Trophoblast cell (in vitro differentiated cells and primary cell): ENCODE measurements at regions not wholly inside any gene's neighbourhood (a gene's known extent, or its start where the extent isn't known, plus 50 kb on each side); places are given as distances from the start of the nearest gene placed in this dataset.
A peak's percentile ranks its signal among the peaks of the same experiment; 100 is the strongest.

Source experiments
- DNase-seq, 2 donors: peaks; one replicate each; pipeline ENCODE4 v3.0.0-alpha.2; 2016
- H2AFZ ChIP-seq: 2 replicates; pipeline ENCODE4 v1.6.1; 2013; ENCODE audit warnings: low read length, moderate library complexity, mild to moderate bottlenecking; ENCODE audit not compliant: insufficient read depth, poor library complexity
- H2AK5ac ChIP-seq: 2 replicates; pipeline ENCODE4 v1.6.1; 2013; ENCODE audit warnings: mild to moderate bottlenecking, low read length
- H2BK120ac ChIP-seq: 2 replicates; pipeline ENCODE4 v1.6.1; 2013; ENCODE audit warnings: low read length, mild to moderate bottlenecking, moderate library complexity; ENCODE audit not compliant: insufficient read depth, poor library complexity
- H2BK12ac ChIP-seq: 2 replicates; pipeline ENCODE4 v1.6.1; 2013; ENCODE audit warnings: mild to moderate bottlenecking, low read length, moderate library complexity
- H2BK5ac ChIP-seq: 2 replicates; pipeline ENCODE4 v1.6.1; 2013; ENCODE audit warnings: low read length, low read depth, moderate library complexity, mild to moderate bottlenecking; ENCODE audit not compliant: poor library complexity
- H3K14ac ChIP-seq: 2 replicates; pipeline ENCODE4 v1.6.1; 2013; ENCODE audit warnings: mild to moderate bottlenecking, low read length
- H3K18ac ChIP-seq: 2 replicates; pipeline ENCODE4 v1.6.1; 2013; ENCODE audit warnings: mild to moderate bottlenecking, low read length
- H3K23ac ChIP-seq: 2 replicates; pipeline ENCODE4 v1.6.1; 2013; ENCODE audit warnings: low read length
- H3K27ac ChIP-seq: 2 replicates; pipeline ENCODE4 v1.5.1; 2013; ENCODE audit warnings: low read depth, mild to moderate bottlenecking, inconsistent platforms, low read length, moderate library complexity
- H3K27me3 ChIP-seq: 2 replicates; pipeline ENCODE4 v1.6.1; 2013; ENCODE audit warnings: inconsistent platforms, mild to moderate bottlenecking, low read length, moderate library complexity; ENCODE audit not compliant: insufficient read depth
- H3K36me3 ChIP-seq, 2 experiments: 1 replicate in 1 of 2; 2 replicates in 1 of 2; pipeline ENCODE4 v1.6.1; 2013; ENCODE audit warnings: low read length in 2 of 2, mild to moderate bottlenecking in 2 of 2, moderate library complexity in 1 of 2; ENCODE audit not compliant: insufficient read depth in 2 of 2, control insufficient read depth in 1 of 2
- H3K4ac ChIP-seq: 2 replicates; pipeline ENCODE4 v1.6.1; 2013; ENCODE audit warnings: low read depth, mild to moderate bottlenecking, low read length, moderate library complexity
- H3K4me1 ChIP-seq, 2 experiments: 1 replicate in 1 of 2; 2 replicates in 1 of 2; pipeline ENCODE4 v1.6.1; 2013; ENCODE audit warnings: low read length in 2 of 2, mild to moderate bottlenecking in 2 of 2, moderate library complexity in 1 of 2; ENCODE audit not compliant: insufficient read depth in 2 of 2, control insufficient read depth in 1 of 2
- H3K4me2 ChIP-seq: 2 replicates; pipeline ENCODE4 v1.6.1; 2013; ENCODE audit warnings: inconsistent platforms, mild to moderate bottlenecking, low read length, moderate library complexity
- H3K4me3 ChIP-seq: 2 replicates; pipeline ENCODE4 v1.5.1; 2013; ENCODE audit warnings: mild to moderate bottlenecking, low read depth, low read length, inconsistent platforms
- H3K79me1 ChIP-seq: one replicate; pipeline ENCODE4 v1.6.1; 2013; ENCODE audit warnings: low read length
- H3K79me2 ChIP-seq: 2 replicates; pipeline ENCODE4 v1.6.1; 2013; ENCODE audit warnings: low read length, mild to moderate bottlenecking; ENCODE audit not compliant: control insufficient read depth, insufficient read depth, poor library complexity
- H3K9ac ChIP-seq: 2 replicates; pipeline ENCODE4 v1.6.1; 2013; ENCODE audit warnings: mild to moderate bottlenecking, low read length
- H3K9me3 ChIP-seq: 2 replicates; pipeline ENCODE4 v1.6.1; 2013; ENCODE audit warnings: low read depth, mild to moderate bottlenecking, control low read depth, inconsistent platforms, low read length; ENCODE audit not compliant: insufficient read depth
- H4K12ac ChIP-seq: 2 replicates; pipeline ENCODE4 v1.6.1; 2013; ENCODE audit warnings: low read depth, mild to moderate bottlenecking, low read length, moderate library complexity
- H4K8ac ChIP-seq: 2 replicates; pipeline ENCODE4 v1.6.1; 2013; ENCODE audit warnings: low read depth, mild to moderate bottlenecking, low read length, moderate library complexity
- H4K91ac ChIP-seq: one replicate; pipeline ENCODE4 v1.6.1; 2013; ENCODE audit warnings: low read depth, mild to moderate bottlenecking, low read length, moderate library complexity
- WGBS: extraction: QIAGEN DNeasy Blood & Tissue Kit; methylation state at CpG from one replicate; pipeline ENCODE4 v1.1.7; 2013; ENCODE audit warnings: missing lambda C conversion rate; ENCODE audit not compliant: insufficient read length, insufficient coverage; ENCODE audit errors: extremely low coverage; 5-methylcytosine and 5-hydroxymethylcytosine counted together

DNA sequence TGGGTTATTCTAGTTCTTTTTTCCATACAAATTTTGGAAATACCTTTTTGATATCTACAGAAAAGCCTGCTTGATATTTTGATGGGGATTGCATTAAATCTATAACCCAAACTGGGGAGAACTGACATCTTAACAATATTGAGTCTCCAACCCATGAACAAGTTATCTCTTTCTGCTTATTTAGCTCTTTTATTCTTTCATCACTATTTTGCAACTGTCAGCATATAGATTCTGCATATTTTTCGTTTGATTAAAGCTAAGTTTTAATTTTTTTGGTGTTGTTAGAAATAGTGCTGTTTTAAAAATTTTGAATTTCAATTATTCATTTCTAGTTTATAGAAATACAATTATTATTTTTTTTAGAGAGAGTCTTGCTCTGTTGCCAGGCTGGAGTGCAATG, 97.9 kb downstream of the EMX2 start:
- H3K79me2 ChIP-seq = no peaks in the 10 kb centered on the region
- no peak overlapping the region for H3K18ac ChIP-seq
- H3K4me3 ChIP-seq = no peak overlapping the region
- H2BK12ac ChIP-seq = no peak overlapping the region
- DNase-seq = no peak
- no peak overlapping the region for H2AFZ ChIP-seq
- no peak overlapping the region for H4K91ac ChIP-seq
- no peak overlapping the region for H3K4ac ChIP-seq
- H3K4me2 ChIP-seq = no peak overlapping the region
- no peak overlapping the region for H3K27ac ChIP-seq
- H3K36me3 ChIP-seq = no peaks in the 10 kb centered on the region
- no peak overlapping the region for H2BK5ac ChIP-seq
- H3K27me3 ChIP-seq = no peaks in the 10 kb centered on the region
- H3K9ac ChIP-seq = no peak overlapping the region
- H3K23ac ChIP-seq = no peak overlapping the region
- no peak overlapping the region for H3K14ac ChIP-seq
- WGBS = no CpG with 5 or more reads among the region's 1 CpG
- no peaks in the 10 kb centered on the region for H3K9me3 ChIP-seq
- H4K8ac ChIP-seq = no peak overlapping the region
- H3K79me1 ChIP-seq = no peaks in the 10 kb centered on the region
- H2BK120ac ChIP-seq = no peak overlapping the region
- no peak overlapping the region for H4K12ac ChIP-seq
- no peak overlapping the region for H2AK5ac ChIP-seq
- no peaks in the 10 kb centered on the region for H3K4me1 ChIP-seq

DNA sequence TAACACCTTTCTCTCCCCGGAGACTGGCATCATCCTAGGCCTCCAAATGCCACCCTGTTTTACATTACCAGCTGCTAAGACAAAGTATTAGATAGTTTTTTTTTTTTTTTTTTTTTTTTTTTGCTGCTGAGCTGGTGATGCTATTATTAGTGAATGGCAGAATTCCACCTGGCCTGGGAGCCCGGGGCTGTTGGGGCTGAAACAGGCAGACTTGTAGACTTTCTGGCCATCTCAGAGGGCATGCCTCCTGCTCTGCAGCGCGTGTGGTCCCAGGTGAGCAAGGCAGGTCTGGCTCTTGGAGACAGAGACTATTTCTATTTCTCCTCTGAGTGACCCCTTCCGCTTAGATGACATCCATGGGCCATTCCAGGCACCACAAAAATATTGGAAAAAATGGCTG, 104.2 kb downstream of the EMX2 start:
- no peak overlapping the region for H4K8ac ChIP-seq
- H3K79me1 ChIP-seq = no peaks in the 10 kb centered on the region
- H2AK5ac ChIP-seq = no peak overlapping the region
- DNase-seq = no peak
- no peak overlapping the region for H3K4ac ChIP-seq
- no peak overlapping the region for H3K4me3 ChIP-seq
- H3K9me3 ChIP-seq = peaks cover 2% of the 10 kb centered on the region
- WGBS = no CpG with 5 or more reads among the region's 5 CpGs
- no peak overlapping the region for H3K23ac ChIP-seq
- H3K27me3 ChIP-seq = no peaks in the 10 kb centered on the region
- no peaks in the 10 kb centered on the region for H3K36me3 ChIP-seq
- H3K18ac ChIP-seq = no peak overlapping the region
- H2BK5ac ChIP-seq = no peak overlapping the region
- no peak overlapping the region for H2BK120ac ChIP-seq
- no peak overlapping the region for H3K27ac ChIP-seq
- H3K14ac ChIP-seq = no peak overlapping the region
- H3K4me1 ChIP-seq = no peaks in the 10 kb centered on the region
- no peak overlapping the region for H2AFZ ChIP-seq
- no peak overlapping the region for H3K9ac ChIP-seq
- H3K79me2 ChIP-seq = no peaks in the 10 kb centered on the region
- no peak overlapping the region for H4K91ac ChIP-seq
- H3K4me2 ChIP-seq = no peak overlapping the region
- H2BK12ac ChIP-seq = no peak overlapping the region
- no peak overlapping the region for H4K12ac ChIP-seq

DNA sequence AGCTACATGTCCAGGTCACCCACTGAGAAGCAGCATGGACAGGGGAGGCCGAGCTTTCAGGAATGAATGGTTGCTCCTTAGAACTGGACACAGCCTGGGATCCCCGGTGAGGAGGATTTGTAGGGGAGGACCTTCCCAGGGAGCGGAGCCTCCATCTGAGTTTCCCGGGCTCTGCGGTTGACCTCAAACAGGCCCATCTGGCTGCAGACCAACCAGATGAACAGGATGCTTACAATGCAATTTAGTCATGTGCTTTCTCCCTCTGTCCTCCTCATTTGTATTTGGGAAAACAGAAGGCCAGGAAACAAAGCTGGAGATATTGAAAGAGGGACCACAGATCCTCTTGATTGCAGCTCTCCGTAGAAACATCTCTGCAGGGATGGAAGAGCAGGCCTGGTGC, 104.8 kb downstream of the EMX2 start:
- no peak for DNase-seq
- H3K4me1 ChIP-seq = no peaks in the 10 kb centered on the region
- no CpG with 5 or more reads among the region's 6 CpGs for WGBS
- H3K18ac ChIP-seq = no peak overlapping the region
- H2BK5ac ChIP-seq = no peak overlapping the region
- H3K4me2 ChIP-seq = no peak overlapping the region
- no peak overlapping the region for H3K23ac ChIP-seq
- no peak overlapping the region for H4K12ac ChIP-seq
- no peak overlapping the region for H3K4ac ChIP-seq
- H3K9ac ChIP-seq = no peak overlapping the region
- no peaks in the 10 kb centered on the region for H3K79me2 ChIP-seq
- H3K36me3 ChIP-seq = no peaks in the 10 kb centered on the region
- H4K91ac ChIP-seq = no peak overlapping the region
- H3K27ac ChIP-seq = no peak overlapping the region
- no peak overlapping the region for H2BK120ac ChIP-seq
- H3K14ac ChIP-seq = no peak overlapping the region
- H2BK12ac ChIP-seq = no peak overlapping the region
- no peaks in the 10 kb centered on the region for H3K27me3 ChIP-seq
- H3K4me3 ChIP-seq = no peak overlapping the region
- no peak overlapping the region for H4K8ac ChIP-seq
- no peaks in the 10 kb centered on the region for H3K79me1 ChIP-seq
- H2AK5ac ChIP-seq = no peak overlapping the region
- H3K9me3 ChIP-seq = peaks cover 2% of the 10 kb centered on the region
- H2AFZ ChIP-seq = no peak overlapping the region

DNA sequence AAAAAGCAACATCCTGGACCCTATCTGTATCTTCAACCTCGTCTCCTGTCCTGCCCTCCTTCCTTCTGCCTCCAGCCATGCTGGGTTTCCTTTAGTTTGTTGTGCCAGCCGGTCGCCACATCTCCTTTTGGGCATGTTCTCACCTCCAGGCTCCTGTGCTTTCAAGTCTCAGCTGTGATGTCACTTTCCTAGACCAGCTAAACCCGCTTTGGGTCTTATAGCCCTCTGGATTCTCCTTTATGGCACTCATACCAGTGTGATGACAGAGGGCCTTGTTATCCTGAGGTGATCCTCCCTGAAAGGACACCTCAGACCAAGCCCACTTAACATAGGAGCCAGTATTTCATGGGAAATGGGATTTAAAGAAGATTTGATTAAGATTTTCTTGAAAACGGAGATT, 108.6 kb downstream of the EMX2 start:
- H2AFZ ChIP-seq = no peak overlapping the region
- H3K79me2 ChIP-seq = no peaks in the 10 kb centered on the region

More for the DNA sequence above, 108.6 kb downstream of the EMX2 start:
- no peaks in the 10 kb centered on the region for H3K36me3 ChIP-seq
- no peaks in the 10 kb centered on the region for H3K79me1 ChIP-seq
- H3K9me3 ChIP-seq = peaks cover 4% of the 10 kb centered on the region
- no peak overlapping the region for H3K4me3 ChIP-seq
- no peaks in the 10 kb centered on the region for H3K27me3 ChIP-seq
- H3K14ac ChIP-seq = no peak overlapping the region
- no peak overlapping the region for H2AK5ac ChIP-seq
- no peak overlapping the region for H3K4ac ChIP-seq
- no peak overlapping the region for H3K18ac ChIP-seq
- H2BK120ac ChIP-seq = no peak overlapping the region
- H2BK5ac ChIP-seq = no peak overlapping the region
- no peak overlapping the region for H4K12ac ChIP-seq
- no peak overlapping the region for H4K8ac ChIP-seq
- H4K91ac ChIP-seq = no peak overlapping the region
- no peak overlapping the region for H2BK12ac ChIP-seq
- H3K4me1 ChIP-seq = no peaks in the 10 kb centered on the region
- no peak overlapping the region for H3K23ac ChIP-seq
- H3K9ac ChIP-seq = no peak overlapping the region
- no CpG with 5 or more reads among the region's 5 CpGs for WGBS
- peak; percentile 43 to 60 for DNase-seq
- no peak overlapping the region for H3K4me2 ChIP-seq
- H3K27ac ChIP-seq = no peak overlapping the region
